Esophagus mucosa (tissue), 1 donor: ENCODE measurements at regions not wholly inside any gene's neighbourhood (a gene's known extent, or its start where the extent isn't known, plus 50 kb on each side); places are given as distances from the start of the nearest gene placed in this dataset.
"Not testable (repeated sequence)": the region's sequence is repeated elsewhere in the genome, so short reads cannot be mapped to it uniquely, and the experiment has no call there.

ENCODE experiments used
- ATAC-seq: fragments of 200-7000 bp; cut with Tn5 transposase; one replicate; pipeline ENCODE4 v1.9.1; 2020
- donor health status: DM: yes; HTN: yes; CAD: no.

GRCh38 chr18:10142496-10143160, 228.8 kb downstream of the VAPA start:
- no peak for ATAC-seq

- no peak for ATAC-seq
Observed at GRCh38 chr18:10143596-10143995, 229.8 kb downstream of the VAPA start.

GRCh38 chr18:10145546-10145945, 231.7 kb downstream of the VAPA start:
- ATAC-seq: no peak

GRCh38 chr18:10147226-10147625, 233.4 kb downstream of the VAPA start:
- ATAC-seq: no peak

- ATAC-seq: no peak
Observed at GRCh38 chr18:10147752-10148151, 233.9 kb downstream of the VAPA start.

GRCh38 chr18:10148189-10148929, 234.5 kb downstream of the VAPA start:
- no peak for ATAC-seq

- ATAC-seq: no peak
Observed at GRCh38 chr18:10149768-10150556, 236.1 kb downstream of the VAPA start.

GRCh38 chr18:10150576-10150975, 236.8 kb downstream of the VAPA start:
- not testable (repeated sequence) for ATAC-seq

- ATAC-seq: no peak
Observed at GRCh38 chr18:10152475-10152874, 238.7 kb downstream of the VAPA start.

- no peak for ATAC-seq
Observed at GRCh38 chr18:10153924-10154752, 240.3 kb downstream of the VAPA start.

- peak; percentile 70 for ATAC-seq
Observed at GRCh38 chr18:10157706-10158105, 243.9 kb downstream of the VAPA start.

GRCh38 chr18:10160251-10160650, 246.4 kb downstream of the VAPA start:
- ATAC-seq: no peak

GRCh38 chr18:10161315-10161714, 247.5 kb downstream of the VAPA start:
- ATAC-seq: no peak

- ATAC-seq: no peak
Observed at GRCh38 chr18:10162340-10162739, 248.5 kb downstream of the VAPA start.

GRCh38 chr18:10164271-10165071, 250.7 kb downstream of the VAPA start:
- ATAC-seq: no peak

- ATAC-seq: no peak
Observed at GRCh38 chr18:10166164-10166807, 252.5 kb downstream of the VAPA start.

- no peak for ATAC-seq
Observed at GRCh38 chr18:10167759-10168158, 253.9 kb downstream of the VAPA start.

- ATAC-seq: no peak
Observed at GRCh38 chr18:10168477-10168876, 254.7 kb downstream of the VAPA start.

- ATAC-seq: peak; percentile 69
Observed at GRCh38 chr18:10169064-10169562, 255.3 kb downstream of the VAPA start.

- no peak for ATAC-seq
Observed at GRCh38 chr18:10169814-10170213, 256.0 kb downstream of the VAPA start.

- ATAC-seq: peak; percentile 46
Observed at GRCh38 chr18:10170375-10170774, 256.6 kb downstream of the VAPA start.
